Glomerular visceral epithelial cell (primary cell): ENCODE measurements at regions not wholly inside any gene's neighbourhood (a gene's known extent, or its start where the extent isn't known, plus 50 kb on each side); places are given as distances from the start of the nearest gene placed in this dataset.

Source experiments
- DNase-seq: peaks from one replicate; pipeline ENCODE4 v3.0.0-alpha.2; 2016; ENCODE audit errors: extremely low spot score

GRCh38 chr7:132672200-132672990 is 96.1 kb upstream of the PLXNA4 start:
- DNase-seq = no peak

DNA sequence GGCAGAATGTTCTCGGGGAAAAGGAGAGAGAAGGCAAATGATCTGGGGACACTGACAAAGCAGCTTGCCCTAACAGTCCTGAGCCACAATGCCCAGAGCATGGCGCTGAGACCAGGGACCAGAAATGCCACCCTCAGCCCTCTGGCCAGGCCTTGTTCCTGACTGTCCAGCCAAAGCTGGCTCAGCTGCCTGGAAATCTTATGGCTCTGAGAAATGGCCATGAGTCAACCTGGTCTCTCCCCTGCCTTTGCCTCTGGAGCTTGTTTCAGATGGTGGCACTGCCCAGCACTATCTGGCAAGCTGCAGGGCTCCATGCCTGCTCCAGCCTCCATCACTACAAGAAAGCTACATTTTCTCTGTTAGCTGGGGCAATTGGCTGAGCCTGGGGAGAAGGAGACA is 90.5 kb upstream of the PLXNA4 start:
- no peak for DNase-seq

GRCh38 chr7:132666071-132666773 is 90.0 kb upstream of the PLXNA4 start:
- DNase-seq = peak; percentile 13

DNA sequence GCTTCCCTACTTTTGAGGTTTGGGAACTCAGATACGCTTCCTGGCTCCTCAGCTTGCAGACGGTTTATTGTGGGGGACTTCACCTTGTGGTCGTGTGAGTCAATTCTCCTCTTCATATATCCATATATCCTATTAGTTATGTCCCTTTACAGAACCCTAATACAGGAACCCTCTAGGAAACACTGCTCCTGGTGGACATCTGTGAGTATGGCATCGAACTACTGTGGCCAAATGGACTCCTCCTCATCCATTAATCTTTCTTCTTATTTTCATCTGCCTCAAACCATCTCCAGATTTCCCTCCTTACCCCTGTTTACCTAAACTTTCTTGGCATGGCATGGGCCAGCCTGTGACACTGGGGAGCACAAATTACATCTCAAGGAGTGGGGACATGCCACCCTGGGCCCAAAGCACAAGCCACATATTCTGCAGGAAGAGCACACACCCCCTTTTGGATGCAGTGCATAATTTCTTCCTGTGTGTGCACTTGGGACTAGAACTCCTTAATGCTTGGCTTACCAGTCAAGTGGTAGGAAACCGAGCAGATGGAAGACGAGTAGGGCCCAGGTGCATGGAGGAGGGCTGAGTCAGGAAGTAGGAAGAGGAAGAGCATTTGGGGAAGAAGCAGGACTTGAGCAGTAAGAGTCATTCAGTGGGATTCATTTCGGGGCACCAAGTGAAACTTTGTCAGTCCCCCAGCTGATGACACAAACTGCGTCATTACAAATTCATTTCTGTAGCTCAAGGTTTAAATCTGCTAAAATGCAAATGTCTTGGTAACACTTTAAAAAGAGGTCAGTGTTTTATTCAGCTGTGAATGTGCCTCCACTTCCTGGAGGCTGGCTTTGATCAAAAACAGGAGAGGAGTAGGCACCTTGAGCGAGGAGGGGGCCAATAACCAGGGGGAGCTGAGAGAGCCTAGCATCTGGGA is 80.8 kb upstream of the PLXNA4 start:
- DNase-seq = no peak

DNA sequence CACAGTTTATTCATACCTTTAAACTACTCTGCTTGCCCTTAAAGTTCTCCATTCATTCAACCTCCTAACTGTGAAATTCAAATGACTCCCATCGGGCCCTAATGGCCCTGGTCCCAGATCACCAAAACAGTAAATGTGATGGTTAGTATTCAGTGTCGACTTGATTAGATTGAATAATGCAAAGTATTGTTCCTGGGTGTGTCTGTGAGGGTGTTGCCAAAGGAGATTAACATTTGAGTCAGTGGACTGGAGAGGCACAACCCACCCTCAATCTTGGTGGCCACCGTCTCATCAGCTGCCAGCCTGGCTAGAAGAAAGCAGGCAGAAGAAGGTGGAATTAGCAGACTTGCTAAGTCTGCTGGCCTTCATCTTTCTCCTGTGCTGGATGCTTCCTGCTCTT is 80.1 kb upstream of the PLXNA4 start:
- no peak for DNase-seq

DNA sequence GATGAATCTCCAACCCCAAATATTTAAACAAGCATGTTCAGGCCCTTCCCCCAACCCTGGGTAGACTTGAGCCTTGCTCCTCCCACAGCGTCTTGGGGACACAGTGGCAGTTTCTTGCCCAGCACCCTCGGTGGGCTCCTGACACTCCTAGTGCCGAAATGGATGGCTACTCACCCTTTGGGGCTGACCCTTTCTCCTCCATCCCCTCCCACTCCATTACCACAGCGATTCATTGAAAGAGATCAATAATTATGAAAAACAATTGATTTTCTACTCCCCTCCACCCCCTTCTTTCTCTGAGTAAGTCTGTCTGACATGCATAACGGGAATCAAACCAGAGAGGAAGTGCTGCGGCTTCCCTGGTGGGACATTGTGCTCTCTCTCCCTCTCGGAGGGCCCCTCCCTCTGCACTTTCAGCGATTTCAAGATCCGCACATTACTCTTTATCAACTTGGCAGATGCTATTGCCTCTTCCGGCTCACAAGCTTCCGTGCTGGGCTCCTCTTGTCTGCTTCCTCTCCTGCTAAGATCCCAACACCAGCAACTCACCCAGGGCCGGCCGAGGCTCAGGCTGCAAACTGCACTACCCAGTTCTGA is 79.0 kb upstream of the PLXNA4 start:
- no peak for DNase-seq

DNA sequence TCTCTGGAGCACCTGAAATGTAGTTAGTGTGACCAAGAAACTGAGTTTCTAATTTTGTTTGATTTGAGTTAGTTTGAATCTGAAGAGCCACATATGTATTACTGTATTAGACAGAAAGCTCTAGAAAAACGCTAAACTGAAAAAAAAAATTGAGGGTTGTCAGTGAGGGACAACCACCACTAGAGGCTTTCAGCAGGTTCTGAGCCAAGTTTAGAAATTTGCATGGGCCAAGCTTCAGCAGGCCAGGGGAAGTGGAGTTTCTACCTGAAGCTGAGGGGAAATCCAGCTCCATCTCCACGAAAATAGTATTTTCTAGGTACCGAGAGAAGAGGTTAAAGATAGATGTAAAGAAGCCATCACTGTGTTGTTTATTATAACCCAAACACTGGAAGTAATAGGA is 77.9 kb upstream of the PLXNA4 start:
- DNase-seq = no peak

GRCh38 chr7:132653366-132653930 is 77.2 kb upstream of the PLXNA4 start:
- no peak for DNase-seq

GRCh38 chr7:132652507-132652906 is 76.2 kb upstream of the PLXNA4 start:
- DNase-seq = no peak

DNA sequence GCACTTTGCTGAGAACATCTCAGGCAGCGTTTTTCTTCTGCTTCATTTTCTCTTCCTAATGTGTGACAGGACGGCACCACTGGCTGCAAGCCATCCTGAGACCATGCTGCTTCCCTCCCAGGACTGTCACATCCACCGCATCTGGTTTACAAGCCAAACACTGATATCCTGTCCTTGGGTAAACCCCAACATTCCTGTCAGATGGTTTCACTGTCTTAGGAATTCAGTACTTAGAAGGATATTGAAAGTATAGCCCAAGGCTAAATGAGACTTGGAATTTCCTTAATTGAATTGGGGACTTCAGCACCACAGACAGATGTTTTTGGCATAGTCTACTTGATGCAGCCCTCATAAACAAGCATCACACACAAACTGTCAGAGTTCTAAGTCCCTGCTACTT is 74.2 kb upstream of the PLXNA4 start:
- peak; percentile 73 for DNase-seq

DNA sequence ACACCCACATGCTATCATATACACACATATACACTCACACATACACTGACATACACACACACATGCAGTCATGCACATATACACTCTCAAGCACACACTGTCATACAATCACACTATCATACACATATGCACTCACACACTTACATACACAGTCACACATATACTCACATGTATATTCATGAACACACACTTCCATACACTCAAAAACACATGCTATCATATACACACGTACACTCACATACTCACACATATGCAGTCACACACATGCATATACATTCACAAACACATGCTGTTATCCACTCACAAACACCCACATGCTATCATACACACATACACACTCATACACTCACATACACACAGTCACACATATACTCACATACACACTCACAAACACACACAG is 71.0 kb upstream of the PLXNA4 start:
- no peak for DNase-seq

DNA sequence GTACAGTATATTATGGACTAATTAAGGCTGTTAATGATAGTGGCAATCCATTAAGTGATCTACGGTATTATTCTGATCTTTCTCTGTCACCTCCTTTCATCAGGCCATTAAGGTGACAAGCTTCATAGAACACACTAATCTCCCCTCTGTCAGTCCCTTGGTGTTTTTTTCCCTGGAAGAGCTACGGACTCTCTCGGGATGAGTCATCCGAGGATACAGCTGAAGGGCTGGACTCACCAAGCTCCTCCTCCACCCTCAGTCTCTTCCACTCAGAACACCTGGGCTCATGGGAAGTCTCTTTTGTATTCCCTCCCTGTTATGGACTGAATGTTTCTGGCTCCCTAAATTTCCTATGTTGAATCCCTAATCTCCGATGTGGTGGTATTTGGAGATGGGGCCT is 69.8 kb upstream of the PLXNA4 start:
- DNase-seq = peak; percentile 15

DNA sequence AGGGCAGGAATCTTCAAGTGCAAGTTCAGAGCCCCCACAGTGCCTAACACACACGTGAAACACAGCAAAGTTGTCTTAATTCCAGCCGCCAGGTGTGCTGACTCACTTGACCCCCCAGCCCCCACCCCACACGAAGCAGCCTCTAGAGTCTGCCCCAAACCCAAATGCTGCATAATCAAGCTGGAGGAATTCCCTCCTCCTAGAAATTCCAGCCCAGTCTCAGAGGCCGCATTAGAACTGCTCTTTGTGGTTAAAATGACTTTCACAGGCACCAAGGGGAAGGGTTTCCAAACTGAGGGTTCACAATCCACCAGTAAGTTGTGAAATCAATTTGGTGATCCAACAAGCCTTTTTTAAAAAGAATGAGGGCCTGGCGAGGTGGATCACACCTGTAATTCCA is 67.0 kb upstream of the PLXNA4 start:
- no peak for DNase-seq

DNA sequence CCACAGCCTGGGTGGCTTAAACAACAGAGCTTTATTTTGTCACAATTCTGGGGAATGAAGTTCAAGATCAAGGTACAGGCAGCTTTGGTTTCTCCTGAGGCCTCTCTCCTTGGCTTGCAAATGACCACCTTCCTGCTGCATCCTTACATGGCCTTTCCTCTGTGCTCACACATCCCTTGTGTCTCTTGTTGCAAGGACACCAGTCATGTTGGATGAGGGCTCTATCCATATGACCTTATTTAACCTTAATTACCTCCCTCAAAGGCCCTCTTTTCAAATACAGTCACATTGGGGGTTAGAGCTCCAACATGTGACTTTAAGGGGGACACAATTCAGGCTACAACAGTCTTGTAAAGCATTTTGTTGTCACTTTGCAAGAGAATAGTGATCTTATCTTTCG is 65.0 kb upstream of the PLXNA4 start:
- no peak for DNase-seq

DNA sequence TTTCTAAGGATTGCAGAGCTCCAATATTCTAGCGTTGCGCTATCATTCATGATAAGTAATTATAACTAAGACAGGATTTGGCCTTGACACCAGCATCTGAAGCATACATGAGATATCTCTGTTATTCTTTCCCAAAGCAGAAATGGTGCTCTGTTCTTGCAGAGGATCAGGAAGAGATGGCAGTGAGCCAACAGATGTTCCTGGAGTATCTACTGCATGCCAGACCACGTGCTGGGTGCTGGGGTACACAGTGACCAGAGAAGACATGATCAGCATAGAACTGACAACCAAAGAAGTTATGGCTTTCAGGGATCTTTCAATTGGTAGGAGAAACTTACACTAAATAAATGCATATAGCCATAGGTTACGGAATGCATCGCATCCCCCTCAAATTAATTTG is 63.7 kb upstream of the PLXNA4 start:
- no peak for DNase-seq

GRCh38 chr7:132638000-132638399 is 61.7 kb upstream of the PLXNA4 start:
- DNase-seq = no peak

DNA sequence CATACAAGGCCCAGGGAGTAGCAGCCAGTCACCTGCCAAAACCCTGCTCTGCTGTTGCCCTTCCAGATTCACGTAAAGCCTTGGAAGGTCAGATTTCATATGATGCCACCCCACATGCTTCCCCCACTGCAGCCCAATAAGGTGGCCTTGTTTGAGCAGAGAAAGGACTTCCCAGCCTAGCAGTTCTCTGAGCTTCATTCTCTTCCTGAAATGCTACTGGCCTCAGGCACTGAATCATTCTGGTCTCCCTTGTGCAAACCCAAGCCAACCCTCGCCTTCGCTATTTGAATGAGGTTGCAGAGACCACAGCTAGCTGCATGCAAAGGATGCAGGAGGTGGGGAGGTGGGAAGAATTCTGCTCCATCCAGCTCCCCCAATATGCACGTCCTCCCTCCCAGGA is 60.3 kb upstream of the PLXNA4 start:
- DNase-seq = no peak

- no peak for DNase-seq
Observed at GRCh38 chr7:132635127-132635526, 58.9 kb upstream of the PLXNA4 start.

GRCh38 chr7:132630834-132631233 is 54.6 kb upstream of the PLXNA4 start:
- no peak for DNase-seq
